ENCODE measurements at regions not wholly inside any gene's neighbourhood (a gene's known extent, or its start where the extent isn't known, plus 50 kb on each side); places are given as distances from the start of the nearest gene placed in this dataset.
A peak's percentile ranks its signal among the peaks of the same experiment; 100 is the strongest.
"Not testable (repeated sequence)": the region's sequence is repeated elsewhere in the genome, so short reads cannot be mapped to it uniquely, and the experiment has no call there.

DNA sequence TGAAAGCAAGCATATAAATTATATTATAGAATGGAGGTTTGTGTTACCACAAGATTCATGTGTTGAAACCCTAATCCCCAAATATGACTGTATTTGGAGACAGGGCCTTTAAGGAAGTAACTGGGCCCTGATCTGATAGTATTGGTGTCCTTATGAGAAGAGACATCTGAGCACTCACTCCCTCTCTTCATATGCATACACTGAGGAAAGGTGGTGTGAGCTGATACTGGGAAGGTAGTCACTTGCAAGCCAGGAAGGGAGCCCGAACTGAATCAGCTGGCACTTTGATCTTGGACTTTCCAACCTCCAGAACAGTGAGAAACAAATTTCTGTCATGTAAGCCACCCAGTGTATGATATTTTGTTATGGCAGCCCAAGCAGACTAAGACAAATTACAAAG, 66.9 kb upstream of the RHOBTB1 start:
- Histone ChIP-seq H3K4me3 (no peak overlapping the region), H3K36me3 (no peaks in the 10 kb centered on the region), H3K4me1 (no peaks in the 10 kb centered on the region), H3K27me3 (no peaks in the 10 kb centered on the region), H3K9me3 (no peaks in the 10 kb centered on the region), H3K27ac (no peak overlapping the region)
- intact Hi-C loops (cut with DNase I; ENCODE audit: low total_unique reads) = no loop called here
- TF ChIP-seq, protein P1, sequence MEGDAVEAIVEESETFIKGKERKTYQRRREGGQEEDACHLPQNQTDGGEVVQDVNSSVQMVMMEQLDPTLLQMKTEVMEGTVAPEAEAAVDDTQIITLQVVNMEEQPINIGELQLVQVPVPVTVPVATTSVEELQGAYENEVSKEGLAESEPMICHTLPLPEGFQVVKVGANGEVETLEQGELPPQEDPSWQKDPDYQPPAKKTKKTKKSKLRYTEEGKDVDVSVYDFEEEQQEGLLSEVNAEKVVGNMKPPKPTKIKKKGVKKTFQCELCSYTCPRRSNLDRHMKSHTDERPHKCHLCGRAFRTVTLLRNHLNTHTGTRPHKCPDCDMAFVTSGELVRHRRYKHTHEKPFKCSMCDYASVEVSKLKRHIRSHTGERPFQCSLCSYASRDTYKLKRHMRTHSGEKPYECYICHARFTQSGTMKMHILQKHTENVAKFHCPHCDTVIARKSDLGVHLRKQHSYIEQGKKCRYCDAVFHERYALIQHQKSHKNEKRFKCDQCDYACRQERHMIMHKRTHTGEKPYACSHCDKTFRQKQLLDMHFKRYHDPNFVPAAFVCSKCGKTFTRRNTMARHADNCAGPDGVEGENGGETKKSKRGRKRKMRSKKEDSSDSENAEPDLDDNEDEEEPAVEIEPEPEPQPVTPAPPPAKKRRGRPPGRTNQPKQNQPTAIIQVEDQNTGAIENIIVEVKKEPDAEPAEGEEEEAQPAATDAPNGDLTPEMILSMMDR (IDR thresholded peaks at IDR 0.05) = no peak
- no peak for TF ChIP-seq POLR2AphosphoS5 (IDR thresholded peaks at IDR 0.05)
- no peak for TF ChIP-seq POLR2A (IDR thresholded peaks at IDR 0.05)
- DNase-seq (ENCODE audit: low spot score in 2 of 2) = no peak

DNA sequence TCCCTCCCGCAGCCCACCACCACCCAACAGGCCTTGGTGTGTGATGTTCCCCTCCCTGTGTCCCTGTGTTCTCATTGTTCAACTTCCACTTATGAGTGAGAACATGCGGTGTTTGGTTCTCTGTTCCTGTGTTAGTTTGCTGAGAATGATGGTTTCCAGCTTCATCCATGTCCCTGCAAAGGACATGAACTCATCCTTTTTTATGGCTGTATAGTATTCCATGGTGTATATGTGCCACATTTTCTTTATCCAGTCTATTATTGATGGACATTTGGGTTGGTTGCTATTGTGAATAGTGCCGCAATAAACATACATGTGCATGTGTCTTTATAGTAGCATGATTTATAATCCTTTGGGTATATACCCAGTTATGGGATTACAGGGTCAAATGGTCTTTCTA, 59.1 kb upstream of the RHOBTB1 start:
- H3K27me3 ChIP-seq; H3K9me3 ChIP-seq; H3K36me3 ChIP-seq; intact Hi-C loops (cut with DNase I; ENCODE audit: low total_unique reads); H3K4me1 ChIP-seq; DNase-seq (ENCODE audit: low spot score in 2 of 2); H3K4me3 ChIP-seq; H3K27ac ChIP-seq: not testable (repeated sequence)

DNA sequence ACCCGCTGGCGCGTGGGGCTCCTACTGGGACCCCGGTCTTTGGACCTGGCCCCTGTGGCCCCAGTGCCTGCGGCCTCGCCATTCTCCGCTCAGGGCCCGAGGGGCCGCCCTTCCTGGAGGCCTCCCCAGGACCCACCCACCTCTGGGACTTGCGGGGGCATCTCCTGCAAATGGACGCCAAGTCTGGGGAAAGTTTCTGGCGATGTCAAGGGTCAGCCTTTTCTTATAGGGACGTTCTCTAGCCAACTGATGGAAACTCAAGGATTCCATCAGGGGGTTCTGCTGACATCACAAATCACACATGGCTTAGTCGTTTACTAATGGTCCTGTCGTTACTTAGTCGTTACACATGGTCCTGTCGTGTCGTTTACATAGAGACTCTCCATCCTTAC, 57.7 kb upstream of the RHOBTB1 start:
- Histone ChIP-seq H3K4me3 (peak overlapping the region; percentile 19 to 72 (median 57)), H3K4me1 (no peaks in the 10 kb centered on the region), H3K36me3 (no peaks in the 10 kb centered on the region), H3K9me3 (no peaks in the 10 kb centered on the region), H3K27ac (peak overlapping the region in 1 of 2 donors; percentile 6), H3K27me3 (no peaks in the 10 kb centered on the region)
- TF ChIP-seq POLR2A (IDR thresholded peaks at IDR 0.05) (no peak), POLR2AphosphoS5 (IDR thresholded peaks at IDR 0.05) (no peak)
- TF ChIP-seq, protein P1 (IDR thresholded peaks at IDR 0.05) = no peak
- intact Hi-C loops (cut with DNase I; ENCODE audit: low total_unique reads) = loop anchor here (1.0 kb wide), 1 partner anchor 33 kb away; no protein-coding TSS in a partner anchor
- DNase-seq (ENCODE audit: low spot score in 2 of 2) = no peak

DNA sequence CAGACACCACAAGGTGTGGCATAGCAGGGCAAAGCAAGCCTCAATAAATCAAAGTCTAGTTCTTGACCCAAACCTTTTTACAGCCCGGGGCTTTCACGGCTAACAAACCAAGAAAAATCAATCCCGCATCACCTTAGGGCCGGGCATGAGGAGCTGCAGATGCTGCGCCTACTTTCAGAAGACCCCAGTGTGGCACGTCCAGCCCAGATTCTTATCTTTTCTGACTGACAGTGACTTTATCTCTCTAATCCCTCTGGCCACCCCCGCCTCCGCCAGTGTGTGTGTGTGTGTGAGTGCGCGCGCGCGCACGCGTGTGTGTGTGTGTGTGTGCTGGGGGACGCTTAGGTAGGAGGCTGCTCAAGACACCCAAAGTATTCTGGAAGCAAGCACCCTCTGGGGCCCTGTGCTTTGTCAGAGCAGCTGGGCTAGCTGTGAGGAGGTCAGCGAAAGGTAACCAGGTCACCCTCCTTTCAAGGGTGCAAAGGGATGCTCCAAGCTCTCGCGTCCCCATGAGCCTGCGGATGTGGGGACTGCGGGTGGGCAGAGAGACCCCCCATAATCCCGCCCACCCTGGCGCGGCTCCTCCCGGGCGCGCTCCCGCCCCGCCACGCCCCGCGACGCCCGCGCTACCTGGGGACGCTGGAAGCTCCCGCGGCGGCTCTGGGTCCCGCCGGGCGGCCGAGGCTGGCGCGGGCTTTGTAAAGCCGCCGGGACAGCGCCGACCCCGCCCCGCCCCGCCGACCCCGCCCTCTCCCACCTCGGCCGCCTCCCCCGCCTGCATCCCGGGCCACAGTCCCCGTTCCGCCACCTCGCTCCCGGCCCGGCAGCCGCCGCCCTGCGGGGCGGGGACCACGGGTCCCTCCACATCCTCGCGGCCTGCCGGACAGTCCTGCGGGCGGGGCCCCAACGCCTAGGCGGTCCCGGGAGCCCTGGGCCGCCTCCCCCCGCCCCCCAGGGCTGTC, 57.1 kb upstream of the RHOBTB1 start:
- Histone ChIP-seq H3K27ac (peak overlapping the region in 1 of 2 donors; percentile 6), H3K4me1 (no peaks in the 10 kb centered on the region), H3K27me3 (no peaks in the 10 kb centered on the region), H3K4me3 (peak overlapping the region; percentile 19 to 72 (median 57)), H3K9me3 (no peaks in the 10 kb centered on the region), H3K36me3 (no peaks in the 10 kb centered on the region)
- intact Hi-C loops (cut with DNase I; ENCODE audit: low total_unique reads) = loop anchor here (1.0 kb wide), 1 partner anchor 33 kb away; no protein-coding TSS in a partner anchor
- peak in 1 of 2 donors; percentile 51 for DNase-seq (ENCODE audit: low spot score in 2 of 2)
- no peak for TF ChIP-seq POLR2AphosphoS5 (IDR thresholded peaks at IDR 0.05)
- TF ChIP-seq, protein P1 (IDR thresholded peaks at IDR 0.05) = no peak
- TF ChIP-seq POLR2A (IDR thresholded peaks at IDR 0.05) = no peak

DNA sequence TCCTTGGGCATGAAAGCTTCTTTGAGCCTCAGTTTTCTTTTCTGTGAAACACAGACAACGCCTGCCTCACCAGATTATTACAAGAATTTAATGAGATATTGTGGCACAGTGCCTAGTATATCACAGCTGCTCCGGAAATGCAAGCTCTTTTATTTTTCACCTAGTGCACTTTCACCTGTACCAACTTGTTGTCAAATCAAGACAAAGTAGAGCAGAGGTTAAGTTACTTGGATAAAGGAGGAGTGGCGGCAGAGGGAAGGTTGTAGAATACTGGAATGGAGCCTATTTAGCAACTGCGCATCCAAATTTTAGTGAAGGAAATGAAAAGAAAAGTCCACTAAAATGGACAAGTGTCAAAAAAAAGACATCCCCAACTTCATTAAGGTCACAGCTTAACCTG, 54.9 kb upstream of the RHOBTB1 start:
- TF ChIP-seq, protein P1 (IDR thresholded peaks at IDR 0.05) = no peak
- TF ChIP-seq POLR2A (IDR thresholded peaks at IDR 0.05) = no peak
- no peak for TF ChIP-seq POLR2AphosphoS5 (IDR thresholded peaks at IDR 0.05)
- intact Hi-C loops (cut with DNase I; ENCODE audit: low total_unique reads) = loop anchor here (5.0 kb wide), 1 partner anchor 357 kb away; no protein-coding TSS in a partner anchor
- no peak overlapping the region for H3K27ac ChIP-seq
- no peaks in the 10 kb centered on the region for H3K4me1 ChIP-seq
- no peaks in the 10 kb centered on the region for H3K27me3 ChIP-seq
- H3K9me3 ChIP-seq = no peaks in the 10 kb centered on the region
- H3K4me3 ChIP-seq = no peak overlapping the region
- DNase-seq (ENCODE audit: low spot score in 2 of 2) = no peak
- no peaks in the 10 kb centered on the region for H3K36me3 ChIP-seq

Measured in breast epithelium (tissue), 4 donors.